GM19043 (cell line): ENCODE measurements at regions not wholly inside any gene's neighbourhood (a gene's known extent, or its start where the extent isn't known, plus 50 kb on each side); places are given as distances from the start of the nearest gene placed in this dataset.

Experiments used
- ATAC-seq: cut with Tn5 transposase; IDR thresholded peaks from one replicate; pipeline ENCODE4 v1.9.1; 2021; ENCODE audit warnings: low read depth; ENCODE audit not compliant: unreplicated experiment

DNA sequence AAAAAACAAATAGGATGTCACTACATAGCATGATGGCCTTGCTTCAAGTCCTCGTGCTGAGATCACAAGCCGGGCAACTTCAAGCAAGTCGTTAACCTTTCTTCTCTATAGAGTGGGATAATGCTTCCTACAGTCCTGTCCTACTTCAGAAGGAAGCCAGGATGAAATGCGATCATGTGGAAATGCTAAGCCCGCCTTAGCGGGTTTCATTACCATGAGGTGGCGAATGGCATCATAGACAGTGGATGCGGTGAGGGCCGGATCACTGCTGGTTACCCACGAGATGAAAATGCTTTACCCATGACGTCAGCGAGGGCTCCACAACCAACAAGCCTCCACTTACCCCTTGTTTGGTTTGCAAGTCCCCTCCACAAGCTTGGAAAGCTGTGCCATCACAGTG is 206.4 kb downstream of the TBXT start:
- ATAC-seq = no peak

DNA sequence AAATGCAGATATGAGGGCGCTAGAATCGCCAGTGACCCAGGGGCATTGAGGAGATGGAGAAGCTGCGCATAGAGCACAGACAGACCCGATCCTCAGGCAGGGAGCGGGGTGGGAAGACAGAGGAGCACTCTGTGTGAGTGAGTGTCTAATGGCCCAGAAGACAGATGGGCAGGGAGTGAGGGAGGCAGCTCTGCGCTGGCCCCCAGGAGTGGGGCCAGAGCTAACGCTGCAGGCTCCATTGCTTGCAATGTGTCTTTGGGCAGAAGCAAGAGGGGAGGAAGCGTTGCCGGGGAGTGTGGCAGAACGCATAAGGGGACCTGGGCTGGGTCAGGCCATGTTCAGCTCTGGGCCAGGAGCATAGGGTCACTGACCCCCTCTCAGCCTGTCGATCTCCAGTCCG is 207.0 kb downstream of the TBXT start:
- no peak for ATAC-seq

DNA sequence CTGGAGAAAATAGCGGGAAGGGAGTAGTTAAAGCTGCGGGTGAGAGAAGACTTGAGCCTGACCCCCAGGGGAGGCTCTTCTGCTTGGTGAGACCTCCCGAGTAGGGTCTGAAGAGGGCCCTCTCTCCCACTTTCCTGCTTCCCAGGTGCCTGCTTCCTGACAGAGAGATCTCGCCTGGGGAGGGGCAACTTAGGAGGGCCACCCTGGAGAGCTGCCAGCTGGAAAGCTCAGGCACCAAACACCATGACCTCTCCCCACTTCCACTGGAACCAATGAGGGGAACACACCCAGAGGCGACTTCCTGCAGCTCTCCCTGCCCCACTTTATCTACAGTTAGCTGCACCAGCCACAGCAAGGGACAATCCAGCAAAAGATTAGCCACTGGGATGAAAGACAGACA is 208.0 kb downstream of the TBXT start:
- ATAC-seq = no peak

DNA sequence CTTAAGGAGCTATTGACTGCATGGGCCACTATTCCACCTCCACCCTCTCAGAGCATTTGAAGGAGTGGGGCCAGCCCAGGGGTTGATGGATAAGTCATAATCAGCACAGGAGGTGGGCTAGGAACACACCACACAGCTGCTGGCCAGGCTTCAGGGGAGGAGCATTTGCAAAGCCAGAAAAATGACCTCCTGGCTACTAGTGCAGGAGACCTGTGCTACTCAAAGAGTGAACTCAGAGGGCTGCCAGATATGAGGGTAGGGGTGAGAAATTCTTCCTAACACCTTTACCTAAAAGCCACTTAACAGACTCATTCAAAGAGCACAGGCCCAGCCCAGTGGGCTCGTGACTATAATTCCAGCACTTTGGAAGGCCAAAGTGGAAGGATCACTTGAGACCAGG is 210.8 kb downstream of the TBXT start:
- ATAC-seq = no peak

DNA sequence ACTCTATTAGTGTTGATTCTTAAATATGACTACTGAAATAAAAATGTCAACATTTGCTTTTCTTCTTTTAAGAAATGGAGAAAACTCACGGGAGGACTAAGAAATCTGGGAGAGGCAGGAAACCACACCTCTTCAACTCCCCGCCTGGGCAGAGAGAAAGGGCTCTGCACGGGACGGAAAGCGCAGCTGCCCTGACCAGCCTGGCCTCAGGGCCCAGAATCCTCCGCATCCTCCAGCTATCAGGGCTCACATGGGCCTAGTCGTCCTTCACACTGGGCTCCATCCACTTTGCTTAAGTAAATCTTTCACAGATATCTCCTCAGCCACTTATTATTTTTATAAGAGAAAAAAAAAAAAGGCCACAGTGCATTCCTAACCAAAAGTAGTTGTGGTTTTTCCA is 215.1 kb downstream of the TBXT start:
- no peak for ATAC-seq

DNA sequence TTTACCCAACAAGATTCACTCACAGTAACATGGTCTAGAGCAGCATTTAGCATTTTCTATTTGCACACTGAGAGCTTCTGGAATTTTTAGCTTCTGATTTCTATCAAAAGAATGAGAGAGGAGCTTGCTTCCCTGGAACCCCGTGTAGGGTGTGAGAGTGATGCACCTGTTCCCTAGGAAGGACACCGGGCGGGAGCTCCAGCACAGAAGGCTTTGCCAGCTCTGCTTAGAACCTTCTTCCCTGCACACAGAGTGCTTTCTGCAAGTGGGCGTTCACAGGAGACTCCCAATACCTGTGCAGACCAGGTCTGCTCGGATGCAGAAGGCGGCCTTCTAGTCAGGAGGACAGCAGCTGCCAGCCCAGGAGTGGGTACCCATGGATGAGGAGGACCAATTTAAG is 217.3 kb downstream of the TBXT start:
- no peak for ATAC-seq

DNA sequence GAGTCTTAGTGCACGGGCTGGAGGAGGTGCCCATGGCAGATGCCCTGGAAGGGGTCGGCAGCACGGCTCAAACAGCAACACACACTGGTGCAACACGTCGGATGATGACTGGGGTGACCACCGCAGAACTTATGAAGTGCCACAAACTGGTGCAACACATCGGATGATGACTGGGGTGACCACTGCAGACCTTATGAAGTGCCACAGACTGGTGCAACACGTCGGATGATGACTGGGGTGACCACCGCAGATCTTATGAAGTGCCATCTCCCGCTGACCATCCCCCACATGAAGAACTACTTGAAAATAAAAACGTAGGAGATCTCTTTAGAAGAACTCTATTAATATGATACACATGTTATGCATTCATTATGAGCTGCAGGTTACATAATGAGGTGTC is 218.3 kb downstream of the TBXT start:
- ATAC-seq = no peak

DNA sequence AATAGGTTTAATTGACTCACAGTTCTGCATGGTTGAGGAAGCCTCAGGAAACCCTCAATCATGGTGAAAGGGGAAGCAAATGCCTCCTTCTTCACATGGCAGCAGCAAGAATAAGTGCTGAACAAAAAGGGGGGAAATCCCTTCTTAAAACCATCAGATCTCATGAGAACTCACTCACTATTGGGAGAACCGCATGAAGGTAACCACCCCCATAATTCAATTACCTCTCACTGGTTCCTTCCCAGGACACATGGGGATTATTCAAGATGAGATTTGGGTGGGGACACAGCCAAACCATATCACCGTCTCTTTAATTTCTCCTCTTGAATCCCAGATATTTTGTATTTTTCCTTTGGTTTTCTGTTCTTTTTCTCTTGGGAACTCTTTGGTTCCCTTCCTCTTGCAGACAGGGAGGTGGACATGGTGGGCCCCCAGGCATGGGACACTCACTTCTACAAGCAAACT is 223.6 kb downstream of the TBXT start:
- no peak for ATAC-seq

DNA sequence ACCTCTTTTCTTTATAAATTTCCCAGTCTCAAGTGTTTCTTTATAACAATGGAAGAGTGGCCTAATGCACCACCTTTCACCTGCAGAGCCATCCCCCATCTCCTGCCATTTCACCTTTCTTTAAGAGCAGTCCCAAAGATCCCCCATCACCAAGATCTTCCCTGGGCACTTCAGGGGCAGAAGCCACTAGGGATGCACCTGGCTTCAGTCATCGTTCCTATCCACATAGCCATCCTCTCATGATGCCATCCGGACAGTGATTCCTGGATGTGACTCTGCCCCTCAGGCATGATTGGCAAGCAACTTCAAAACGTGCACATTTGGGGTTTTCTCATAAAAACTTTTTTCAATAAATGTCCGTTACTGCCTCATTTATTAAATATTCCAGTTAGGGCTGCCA is 225.9 kb downstream of the TBXT start:
- no peak for ATAC-seq

DNA sequence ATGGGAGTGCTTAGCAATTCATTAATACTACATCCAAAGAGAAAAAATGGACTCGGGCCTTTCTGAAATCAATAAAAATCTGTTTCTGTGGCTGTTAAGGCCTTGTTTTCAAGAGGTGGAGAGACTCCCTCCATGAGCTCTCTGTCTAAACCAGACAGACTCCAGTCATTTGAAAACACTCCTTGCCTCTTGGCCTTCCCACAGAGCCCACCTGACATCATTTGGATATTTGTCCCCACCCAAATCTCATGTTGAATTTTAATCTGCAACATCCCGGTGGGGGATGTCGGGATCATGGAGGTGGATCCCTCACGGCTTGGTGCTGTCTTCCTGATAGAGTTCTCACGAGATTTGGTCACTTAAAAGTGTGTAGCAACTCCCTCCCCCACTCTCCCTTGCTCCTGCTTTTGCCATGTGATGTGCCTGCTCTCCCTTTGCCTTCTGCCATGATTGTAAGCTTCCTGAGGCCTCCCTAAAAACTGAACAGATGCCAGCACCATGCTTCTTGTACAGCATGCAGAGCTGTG is 226.3 kb downstream of the TBXT start:
- ATAC-seq = no peak

DNA sequence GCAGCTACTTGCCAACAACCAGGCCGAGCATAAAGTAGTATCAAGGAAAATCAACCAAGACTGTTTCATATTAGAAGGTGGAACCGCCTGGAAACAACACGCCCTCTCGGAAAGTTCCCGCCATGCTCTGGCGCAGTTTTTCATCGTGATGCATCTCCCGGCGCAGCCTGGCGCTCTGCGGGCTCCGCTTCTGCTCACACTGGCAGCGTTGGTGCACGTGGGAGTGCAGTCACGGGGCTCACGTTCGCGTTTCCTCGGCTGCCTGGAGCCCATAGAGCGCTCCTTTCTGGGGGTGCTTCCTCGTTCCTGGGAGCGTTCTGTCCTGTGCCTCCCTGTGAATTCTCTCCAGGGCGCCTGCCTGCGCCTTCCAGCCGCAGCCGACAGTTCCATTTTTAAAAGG is 227.3 kb downstream of the TBXT start:
- no peak for ATAC-seq

DNA sequence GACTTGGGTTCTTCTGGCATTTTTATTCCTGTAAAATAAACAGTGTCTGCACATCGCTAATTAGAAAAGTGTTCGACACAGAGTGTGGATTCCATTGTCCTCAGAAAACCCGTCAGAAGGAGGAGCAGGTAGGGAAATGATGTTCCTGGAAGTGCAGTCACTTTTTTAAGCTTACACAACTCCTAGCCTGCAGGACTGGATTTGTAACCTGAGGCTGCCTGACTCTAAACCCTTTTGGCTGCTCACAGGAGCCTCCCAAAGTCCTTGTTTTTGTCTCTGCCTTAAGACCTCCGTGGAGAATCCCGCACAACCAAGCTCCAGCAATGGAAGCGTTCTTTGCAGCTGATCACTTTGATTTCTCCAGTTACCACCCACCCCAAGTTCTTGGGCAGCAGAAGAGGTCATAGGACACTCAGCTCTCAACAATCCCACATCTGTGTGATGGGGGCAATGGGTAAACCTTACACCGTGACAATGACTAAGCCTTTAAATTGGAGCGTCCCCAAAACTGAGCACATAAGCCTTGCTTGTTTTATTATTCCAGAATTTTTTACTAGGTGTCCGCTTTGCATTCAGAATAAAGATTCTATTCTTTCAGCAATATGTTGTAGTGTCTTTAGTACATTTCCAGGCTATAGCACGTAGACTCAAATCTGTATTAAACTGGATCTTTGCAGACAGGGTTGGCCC is 227.9 kb downstream of the TBXT start:
- ATAC-seq = no peak

DNA sequence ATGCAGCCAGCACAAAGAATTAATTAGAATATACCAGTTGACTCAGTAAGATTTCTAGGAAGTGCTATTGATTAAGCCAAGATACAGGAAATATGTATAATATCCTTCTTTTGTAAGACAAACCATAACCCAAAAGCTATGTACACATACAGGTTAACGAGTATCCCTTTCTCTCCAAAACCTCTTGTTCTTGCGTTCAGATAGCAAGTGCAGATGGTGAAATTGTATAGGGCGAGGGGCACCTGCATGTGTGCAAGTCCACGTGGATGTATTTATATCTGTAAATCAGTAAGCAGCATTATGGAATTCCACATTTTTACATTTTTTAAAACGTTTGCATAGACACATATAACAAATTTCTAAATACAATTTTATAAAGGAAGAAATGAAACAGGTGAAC is 228.6 kb downstream of the TBXT start:
- no peak for ATAC-seq

DNA sequence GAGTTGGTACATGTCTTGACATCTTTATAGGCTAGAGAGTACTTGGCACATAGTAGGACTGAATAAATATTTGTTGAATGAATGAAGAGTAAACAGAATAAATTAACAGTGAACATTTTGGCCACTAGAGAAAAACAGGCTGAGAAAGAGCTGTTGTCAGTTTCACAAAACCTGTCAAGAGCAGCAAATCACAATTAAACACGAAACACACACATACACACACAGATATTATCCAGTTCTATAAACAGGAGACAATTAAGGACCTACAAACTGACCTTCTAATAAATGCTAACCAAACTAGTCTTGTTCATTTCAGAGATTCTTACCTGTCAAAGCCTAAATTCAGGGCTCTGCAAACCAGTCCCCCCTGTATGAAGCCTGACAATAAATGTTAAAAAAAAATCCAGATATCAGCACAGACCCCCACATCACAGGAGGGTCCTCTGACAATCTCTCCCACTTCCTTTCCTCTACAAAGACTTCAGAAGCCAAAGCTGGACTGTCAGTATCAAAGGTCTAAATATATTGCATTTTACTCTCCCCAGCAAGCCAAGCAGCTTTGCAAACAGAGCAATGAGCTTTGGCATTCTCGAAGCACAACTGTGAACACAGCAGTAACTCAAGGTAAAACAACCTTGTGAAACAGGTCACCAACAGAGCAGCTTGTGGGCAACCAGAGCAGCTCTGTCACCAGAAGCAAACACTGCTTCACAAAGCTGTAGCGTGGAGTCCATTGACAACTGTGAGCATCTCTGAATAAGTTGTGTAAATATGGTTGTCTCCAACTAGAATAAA is 229.9 kb downstream of the TBXT start:
- no peak for ATAC-seq

DNA sequence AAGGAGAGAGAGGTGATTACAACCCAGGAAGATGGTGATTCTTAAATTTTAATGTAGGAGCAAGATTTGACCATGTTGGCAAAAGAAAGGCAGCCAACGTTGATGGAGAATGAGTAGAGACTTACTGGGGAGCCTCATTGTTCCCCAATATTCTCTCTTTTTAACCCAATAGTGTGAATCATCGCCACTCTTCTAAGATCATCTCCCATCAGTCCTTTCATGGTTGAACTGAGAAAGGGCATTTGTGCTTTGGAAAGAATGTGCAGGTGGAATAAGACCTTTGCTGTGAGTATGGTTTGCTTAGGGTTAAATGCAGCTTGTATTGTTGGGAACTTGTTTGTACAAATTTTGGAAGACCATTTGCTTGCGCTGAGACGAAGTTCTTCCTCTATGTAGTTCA is 231.0 kb downstream of the TBXT start:
- ATAC-seq = no peak

DNA sequence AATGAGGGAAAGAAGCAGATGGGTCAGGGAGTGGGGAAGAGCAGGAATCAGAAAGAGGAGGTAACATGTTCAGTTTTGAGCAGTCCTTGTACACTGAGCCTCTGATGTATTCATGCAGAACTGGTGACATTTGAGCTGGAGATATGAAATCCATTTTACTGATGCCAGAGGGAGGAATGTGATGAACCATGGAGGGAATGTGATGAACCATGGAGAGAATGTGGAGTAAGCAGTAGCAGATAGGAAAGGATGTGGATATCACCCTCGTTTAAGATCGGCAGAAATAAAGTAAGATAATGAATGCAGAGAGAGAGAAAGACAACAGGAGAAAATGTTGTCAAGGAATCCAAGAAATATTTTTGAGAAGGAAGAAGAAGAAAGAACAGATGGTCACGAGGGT is 231.6 kb downstream of the TBXT start:
- ATAC-seq = no peak

DNA sequence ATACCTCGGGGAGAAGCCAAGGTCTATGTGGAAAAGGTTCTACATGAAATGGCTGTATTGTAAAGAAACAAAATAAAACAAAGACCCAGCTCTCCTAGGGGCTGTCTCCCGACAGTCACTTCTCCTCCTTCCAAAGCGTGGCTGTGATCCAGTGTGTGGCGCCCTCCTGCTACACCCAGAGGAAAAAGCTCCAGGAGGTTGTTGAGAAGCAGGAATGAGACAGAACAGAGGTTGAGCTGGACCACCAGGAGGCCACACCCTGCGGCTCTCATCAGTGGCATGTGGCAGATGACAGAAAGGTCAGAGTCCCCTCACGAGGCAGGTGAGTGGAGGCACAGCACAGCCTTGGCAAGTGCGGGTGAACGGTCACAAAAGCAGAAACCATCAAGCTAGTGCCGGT is 236.0 kb downstream of the TBXT start:
- no peak for ATAC-seq

DNA sequence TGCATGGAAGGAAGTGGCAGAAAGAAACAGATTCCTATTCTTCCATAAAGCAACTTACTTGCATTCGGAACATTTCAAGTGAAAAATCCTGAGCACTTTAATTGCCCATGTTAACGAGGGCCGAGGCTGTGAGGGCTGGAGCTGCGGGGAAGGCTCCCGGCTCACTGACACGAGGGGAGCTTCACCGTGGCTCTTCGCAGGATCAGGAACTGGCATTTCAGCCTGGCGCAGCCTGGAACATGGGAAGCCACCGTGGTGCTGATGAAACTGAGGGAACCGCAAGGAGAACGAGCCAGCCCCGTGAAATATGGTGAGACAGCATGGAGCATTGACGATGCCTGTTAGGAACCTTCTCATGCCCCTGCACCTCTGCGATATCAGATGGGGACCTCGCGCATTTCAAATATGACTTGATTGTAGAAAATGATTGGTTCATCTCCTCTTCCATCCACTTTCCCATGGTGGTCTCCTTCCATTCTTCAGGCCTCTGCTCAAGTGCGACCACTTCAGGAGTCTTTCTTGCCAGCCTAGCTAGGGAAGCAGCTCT is 236.9 kb downstream of the TBXT start:
- no peak for ATAC-seq

DNA sequence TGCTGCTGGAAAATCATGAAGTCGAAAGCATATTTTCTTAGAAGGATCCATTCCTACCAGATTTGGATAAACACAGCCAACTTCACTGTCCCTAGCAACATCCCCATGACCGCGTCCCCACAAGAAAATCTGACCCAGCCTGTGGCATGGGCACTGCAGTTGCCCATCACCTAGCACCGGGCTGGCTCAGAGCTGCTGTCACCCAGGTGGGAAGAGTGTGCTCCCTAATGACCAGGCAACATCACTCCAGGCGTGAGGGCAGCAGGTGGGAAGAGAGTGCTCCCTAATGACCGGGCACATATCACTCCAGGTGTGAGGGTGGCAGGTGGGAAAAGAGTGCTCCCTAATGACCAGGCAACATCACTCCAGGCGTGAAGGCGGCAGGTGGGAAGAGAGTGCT is 238.0 kb downstream of the TBXT start:
- ATAC-seq = no peak

DNA sequence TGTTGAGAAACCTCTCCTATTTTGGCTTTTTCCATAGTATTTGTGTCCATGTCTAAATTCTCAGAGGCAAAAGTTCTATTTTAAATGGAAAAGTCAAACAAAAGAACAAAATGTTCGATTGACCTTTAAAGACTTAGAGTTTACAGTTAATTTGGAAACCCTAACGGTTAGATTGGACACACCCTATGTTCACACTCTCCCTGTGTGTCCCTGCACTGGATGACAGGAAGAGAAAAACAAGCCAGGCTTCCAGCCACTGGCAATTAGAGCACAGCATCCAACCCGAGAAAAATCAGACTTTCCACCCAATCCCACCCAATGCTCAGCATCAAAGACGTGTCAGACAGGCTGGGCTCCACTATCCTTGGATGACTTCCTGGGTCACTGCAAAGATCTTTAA is 241.3 kb downstream of the TBXT start:
- no peak for ATAC-seq

DNA sequence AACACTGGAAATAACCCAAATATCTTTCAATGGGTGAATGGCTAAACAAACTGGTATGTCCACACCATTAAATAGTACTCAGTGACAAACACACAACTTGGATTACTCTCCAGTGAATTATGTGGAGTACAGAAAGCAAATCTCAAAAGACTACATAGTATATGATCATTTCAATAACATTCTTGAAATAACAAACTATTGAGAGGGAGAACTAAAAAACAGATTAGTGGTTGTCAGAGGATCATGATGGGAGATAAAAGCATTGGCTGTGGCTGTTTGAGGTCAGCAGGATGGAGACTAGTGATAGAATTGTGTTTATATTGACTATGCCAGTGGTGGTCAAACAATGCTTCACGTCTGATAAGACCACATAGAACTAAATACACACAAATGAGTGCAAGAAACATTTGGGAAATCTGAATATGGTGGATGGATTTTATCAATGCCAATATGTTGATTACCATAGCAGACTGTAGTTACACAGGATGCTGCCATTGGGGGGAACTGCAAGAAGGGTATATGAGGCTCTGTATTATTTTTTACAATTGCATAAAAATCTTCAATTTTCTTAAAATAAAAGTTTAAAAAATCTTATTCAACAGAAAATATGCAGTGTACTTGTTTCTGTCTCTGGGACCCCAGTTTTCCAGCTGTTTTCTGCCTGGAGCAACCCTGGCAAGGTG is 242.0 kb downstream of the TBXT start:
- no peak for ATAC-seq
